ENCODE measurements at regions not wholly inside any gene's neighbourhood (a gene's known extent, or its start where the extent isn't known, plus 50 kb on each side); places are given as distances from the start of the nearest gene placed in this dataset.
"Not testable (repeated sequence)": the region's sequence is repeated elsewhere in the genome, so short reads cannot be mapped to it uniquely, and the experiment has no call there.

DNA sequence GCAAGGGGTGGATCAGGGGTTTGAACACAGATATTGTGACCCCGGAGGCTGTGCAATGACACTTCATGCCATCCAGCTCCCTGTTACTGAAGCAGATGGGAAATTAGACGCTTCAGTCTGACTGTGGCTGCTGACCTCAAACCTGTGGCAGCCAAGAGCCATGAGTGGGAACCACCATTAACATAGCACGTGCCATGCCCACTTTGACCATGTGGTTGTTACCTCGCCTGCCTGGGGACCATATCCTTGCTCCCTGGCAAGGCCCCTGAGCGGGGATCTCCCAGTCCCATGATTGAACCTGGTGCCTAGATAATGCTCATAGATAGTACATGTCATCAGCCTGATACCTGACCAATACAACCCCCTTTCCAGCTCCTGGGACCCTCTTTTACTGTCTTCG, 68.9 kb downstream of the CYP26B1 start:
- no peak for DNase-seq

DNA sequence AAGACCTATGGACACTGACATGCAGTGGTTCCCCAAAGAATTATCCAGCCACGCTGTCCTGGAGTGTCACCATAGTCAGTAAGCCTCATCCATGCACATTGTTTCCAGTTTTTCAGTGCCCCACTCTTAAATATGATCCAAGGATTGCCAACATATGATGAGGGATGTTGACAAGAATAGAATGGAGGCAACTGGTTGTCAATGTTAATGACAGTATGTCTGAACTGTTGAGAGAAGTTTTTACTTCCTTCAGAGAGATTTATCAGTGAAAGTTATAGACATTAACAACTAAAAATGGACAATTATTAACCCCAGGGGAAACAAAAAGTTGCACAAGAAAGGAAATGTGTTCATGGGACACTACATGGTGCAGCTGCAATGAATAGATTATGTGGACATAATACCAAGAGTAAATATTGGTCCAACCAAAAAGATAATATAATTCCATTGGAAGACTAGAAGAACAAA, 69.9 kb downstream of the CYP26B1 start:
- DNase-seq, result no peak

DNA sequence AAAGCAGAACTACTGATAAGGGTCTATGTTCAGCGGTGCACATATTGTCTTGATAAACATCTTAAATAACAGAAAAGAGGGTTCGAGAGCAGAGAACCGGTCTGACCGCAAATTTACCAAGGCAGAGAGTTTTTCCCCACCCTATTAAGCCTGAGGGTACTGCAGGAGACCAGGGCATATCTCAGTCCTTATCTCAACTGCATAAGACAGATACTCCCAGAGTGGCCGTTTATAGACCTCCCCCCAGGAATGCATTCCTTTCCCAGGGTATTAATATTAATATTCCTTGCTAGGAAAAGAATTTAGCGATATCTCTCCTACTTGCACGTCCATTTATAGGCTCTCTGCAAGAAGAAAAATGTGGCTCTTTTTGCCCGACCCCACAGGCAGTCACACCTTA, 74.3 kb downstream of the CYP26B1 start:
- DNase-seq, result not testable (repeated sequence)

DNA sequence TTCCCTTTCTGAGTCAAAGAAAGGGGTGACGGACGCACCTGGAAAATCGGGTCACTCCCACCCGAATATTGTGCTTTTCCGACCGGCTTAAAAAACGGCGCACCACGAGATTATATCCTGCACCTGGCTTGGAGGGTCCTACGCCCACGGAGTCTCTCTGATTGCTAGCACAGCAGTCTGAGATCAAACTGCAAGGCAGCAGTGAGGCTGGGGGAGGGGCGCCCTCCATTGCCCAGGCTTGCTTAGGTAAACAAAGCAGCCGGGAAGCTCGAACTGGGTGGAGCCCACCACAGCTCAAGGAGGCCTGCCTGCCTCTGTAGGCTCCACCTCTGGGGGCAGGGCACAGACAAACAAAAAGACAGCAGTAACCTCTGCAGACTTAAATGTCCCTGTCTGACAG, 83.5 kb downstream of the CYP26B1 start:
- not testable (repeated sequence) for DNase-seq

DNA sequence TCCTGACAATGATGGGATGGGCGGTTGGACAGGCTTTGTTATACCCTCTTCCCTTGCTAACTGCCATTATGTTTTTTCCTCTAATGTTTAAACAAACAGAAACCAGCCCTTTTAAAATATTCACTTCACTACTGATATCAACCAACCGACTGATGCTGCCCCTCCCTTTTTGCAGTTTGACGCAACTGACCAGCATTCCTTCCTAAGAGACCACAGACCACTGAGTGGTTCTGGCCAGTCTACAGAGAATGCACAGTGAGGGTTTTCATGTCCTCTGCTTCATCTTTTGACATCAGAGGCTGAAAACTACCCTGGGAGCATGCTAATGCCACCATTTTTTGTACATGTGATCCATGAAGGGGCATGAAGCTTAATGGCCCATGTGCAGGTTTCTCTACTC, 85.3 kb downstream of the CYP26B1 start:
- no peak for DNase-seq

DNA sequence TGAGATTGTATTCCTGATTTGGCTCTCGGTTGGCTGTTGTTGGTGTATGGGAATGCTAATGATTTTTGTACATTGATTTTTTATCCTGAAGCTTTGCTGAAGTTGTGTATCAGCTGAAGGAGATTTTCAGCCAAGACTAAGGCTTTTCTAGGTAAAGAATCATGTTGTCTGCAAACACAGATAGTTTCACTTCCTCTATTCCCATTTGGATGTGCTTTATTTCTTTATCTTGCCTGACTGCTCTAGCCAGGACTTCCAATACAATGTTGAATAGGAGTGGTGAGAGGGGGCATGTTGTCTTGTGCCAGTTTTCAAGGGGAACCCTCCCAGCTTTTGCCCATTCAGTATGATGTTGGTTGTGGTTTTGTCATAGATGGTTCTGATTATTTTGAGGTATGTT, 90.4 kb downstream of the CYP26B1 start:
- DNase-seq, result no peak

DNA sequence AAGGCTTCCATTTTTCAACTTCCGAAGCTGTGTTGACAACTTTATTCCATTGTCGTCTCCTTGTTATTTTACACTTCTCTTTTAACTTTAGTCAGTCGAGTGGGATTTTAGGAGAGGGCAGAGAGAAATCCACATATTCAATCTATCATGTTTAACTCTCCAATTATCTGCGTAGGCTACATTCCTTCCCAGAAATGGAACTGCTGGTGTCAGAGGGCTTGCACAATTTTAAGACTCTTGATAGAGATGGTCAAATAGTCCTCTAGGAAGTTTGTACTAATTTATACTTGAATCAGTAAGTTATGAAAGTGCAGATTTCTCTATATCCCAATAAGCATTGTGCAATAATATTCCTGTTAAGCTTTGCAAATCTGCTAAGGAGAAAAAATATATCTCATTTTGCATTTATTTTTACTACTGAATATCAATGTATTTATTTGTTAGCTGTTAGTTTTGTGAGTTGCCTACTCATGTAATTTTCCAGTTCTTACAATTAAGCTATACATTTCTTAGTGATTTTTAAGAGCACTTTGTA, 95.6 kb downstream of the CYP26B1 start:
- DNase-seq, result no peak

DNA sequence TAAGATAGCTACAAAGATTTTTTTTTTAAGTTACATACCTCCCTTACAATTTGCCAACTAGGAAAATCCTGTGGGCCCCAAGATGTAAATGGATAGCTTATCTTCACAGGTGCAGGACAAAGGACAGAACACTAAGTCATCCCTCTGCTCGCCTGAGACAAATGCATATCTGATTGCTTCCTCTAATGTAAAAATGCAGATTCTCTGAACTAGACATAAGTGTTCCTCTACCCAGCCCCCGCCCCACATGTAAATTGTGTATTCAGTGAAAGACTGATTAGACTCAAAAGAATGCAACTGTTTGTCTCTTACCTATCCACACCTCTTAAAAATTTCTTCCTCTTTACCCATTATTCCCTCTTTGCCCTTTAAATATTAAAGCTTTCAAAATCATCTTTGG, 96.5 kb downstream of the CYP26B1 start:
- no peak for DNase-seq

DNA sequence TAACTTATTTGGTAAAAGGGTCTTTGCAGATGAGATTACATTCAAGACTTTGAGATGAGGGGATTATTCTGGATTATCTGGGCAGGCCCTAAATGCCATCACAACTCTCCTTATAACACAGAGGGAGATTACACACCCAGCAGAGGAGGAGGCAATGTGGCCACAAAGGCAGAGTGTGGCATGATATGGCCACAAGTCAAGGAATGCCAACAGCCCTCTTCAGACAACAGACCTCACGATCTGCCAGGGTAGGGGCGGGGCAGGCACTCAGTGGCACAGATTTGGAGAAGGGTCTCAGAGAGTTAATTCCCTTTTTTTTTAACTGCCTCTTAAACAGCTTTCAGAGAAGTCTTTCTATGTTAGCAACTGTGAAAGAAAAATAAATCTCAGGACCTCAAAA, 96.9 kb downstream of the CYP26B1 start:
- DNase-seq, result no peak

DNA sequence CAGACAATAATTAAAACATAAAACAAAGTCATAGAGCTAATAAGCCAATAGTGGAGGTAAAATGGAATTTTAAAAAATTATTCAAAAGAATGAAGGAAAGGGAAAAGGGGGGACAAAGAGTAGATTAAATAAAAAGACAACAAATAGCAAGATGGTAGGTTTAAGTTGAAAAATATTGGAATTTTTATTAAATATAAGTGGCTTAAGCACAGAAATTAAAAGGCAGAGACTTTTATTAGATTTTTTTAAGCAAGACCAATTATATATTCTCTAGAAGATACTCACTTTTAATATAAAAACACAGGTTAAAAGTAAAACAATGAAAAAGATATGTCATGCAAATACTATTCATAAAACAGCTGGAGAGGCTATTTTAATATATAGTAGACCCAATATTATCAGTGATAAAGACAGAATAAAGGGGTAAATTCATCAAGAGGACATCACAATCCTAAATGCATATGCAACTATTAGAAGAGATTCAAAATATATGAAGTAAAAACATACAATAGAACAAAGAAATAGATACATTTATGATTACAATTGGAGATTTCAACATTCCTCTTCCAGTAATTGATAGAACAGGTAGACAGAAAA, 98.7 kb downstream of the CYP26B1 start:
- DNase-seq, result no peak

DNA sequence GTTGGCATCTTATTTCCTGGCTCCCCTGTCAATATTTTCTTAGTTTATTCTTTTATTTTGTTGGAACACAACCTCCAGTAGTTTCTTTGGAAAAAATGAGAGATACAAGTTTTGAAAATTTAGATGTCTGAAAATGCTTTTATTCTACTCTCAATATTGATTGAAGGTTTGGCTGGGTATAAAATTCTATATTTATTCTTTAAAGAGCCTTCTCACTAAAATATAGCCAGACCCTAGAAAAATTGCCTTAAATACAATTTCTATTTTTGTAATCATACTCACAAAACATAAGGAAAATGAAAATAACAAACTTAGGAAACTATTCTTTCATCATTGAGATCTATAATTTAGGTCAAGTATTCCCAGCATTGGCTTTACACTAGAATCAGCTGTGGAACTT, 103.7 kb downstream of the CYP26B1 start:
- DNase-seq, result no peak

DNA sequence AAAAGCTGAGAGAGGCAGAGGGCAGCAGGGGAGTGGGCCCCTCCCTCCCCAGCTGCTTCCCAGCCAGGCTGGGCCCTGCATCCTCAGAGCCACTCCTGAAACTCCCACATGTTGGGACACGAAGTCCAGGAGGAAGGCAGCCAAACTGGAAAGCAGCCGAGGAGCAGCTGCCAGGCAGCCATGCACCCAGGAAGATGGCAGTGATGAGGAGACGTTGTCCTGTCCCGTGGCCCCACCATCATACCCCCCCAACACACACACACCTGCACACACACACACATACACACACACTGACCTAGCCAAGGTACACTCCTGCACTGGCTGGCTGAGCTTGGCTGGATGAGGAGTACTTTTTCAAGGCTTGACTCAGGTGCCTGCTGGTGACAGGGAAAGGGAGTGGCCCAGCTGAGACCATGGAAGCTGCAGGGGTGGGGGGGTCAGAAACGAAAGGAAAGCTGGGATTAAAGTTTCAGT, 106.0 kb downstream of the CYP26B1 start:
- DNase-seq, result no peak

DNA sequence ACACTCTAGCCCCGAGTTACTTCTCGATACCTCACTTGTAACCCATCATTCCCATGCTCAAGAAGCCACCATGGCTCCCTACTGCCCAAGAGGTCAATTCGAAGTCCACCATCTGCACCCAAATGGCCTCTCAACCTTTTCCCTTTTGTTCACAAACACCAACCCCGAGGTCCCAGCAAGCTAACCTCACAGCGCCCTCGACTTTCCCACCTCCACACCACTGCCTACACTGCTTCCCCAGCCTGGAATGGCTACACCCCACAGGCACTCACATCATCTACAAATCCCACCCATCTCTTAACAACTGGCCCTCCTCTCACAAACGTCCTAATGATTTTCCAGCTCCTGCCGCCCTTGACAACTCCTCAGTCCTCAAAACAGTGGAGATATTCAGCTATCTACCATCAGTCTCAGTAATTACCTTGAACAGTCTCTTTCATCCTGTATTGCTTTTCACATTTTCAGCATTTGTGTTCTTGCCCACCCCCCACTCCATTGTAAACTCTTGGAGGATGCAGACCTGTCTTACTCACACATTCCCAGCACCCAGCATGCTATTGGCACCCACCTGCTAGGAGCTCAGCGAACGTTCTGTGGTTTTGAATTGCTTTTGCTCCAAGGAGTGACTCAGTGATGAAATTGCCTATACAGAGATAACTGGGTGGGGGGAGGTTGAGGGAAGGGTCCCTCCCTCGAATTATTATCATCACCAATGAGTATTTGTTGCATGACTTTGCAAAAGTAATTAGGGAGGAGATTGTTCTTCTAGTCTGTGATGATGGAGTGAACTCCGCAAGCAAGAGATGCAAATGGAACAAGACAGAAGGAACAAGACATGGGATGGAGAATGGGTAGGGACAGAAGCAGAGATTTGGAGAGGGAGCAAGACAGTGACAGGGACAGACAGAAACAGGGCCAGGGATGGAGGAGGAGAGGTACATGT, 106.8 kb downstream of the CYP26B1 start:
- DNase-seq, result no peak

DNA sequence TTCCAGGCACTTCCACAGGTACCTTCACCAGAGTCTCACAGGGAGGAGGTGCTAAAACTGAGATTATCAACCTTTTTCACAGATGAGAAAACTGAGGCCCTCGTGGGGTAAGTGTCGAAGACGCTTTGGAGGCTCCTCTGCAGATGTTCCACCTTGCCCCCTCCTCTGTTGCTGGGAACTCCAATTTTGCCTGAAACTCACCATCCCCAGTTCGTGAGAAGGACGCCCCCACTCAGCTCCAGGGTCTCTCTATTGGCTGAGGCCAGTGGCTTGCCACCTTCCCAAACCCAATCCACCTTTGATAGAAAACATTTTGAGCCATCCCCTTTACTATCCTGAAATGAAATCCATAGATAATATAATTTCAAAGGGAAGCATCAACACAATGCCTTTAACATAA, 109.1 kb downstream of the CYP26B1 start:
- DNase-seq, result no peak

DNA sequence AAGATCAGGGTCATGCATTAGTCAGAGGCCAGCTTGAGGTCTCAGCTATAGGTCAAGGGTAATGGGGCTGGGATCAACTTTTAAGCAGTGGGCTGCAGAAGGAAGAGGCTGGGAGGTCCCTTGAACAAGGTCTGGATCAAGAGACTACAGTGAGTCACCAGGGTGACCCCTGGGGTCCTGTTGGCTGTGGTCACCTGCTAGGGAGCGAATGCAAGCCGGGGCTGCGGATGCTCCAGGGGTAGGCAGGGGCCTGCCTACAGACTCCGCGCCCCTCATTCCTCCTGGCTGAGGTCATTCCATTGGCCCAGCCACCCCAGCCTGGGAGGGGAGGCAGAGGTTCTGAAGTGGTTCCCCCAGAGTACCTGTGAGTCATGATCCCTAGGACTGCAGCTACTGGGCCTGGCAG, 110.4 kb downstream of the CYP26B1 start:
- DNase-seq, result no peak

DNA sequence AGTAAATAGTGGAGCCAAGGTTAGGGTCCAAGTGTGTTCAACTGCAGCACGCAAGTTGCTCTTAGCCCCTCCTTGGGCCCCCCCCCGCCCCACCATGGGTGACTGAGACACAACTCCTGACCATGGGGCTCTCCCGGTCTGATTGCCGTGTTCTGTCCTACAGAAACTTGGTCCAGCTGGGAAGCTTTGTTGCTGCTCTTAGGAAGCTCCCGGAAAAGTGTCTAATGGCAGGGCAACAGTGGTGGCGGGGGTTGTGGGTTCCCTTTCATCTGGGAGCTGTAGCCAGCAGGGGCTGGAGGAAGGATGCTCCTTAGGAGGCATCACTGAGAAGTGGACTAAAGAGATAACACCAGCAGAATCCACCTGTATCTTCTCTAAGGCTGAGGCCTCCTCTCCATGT, 111.1 kb downstream of the CYP26B1 start:
- DNase-seq, result no peak

DNA sequence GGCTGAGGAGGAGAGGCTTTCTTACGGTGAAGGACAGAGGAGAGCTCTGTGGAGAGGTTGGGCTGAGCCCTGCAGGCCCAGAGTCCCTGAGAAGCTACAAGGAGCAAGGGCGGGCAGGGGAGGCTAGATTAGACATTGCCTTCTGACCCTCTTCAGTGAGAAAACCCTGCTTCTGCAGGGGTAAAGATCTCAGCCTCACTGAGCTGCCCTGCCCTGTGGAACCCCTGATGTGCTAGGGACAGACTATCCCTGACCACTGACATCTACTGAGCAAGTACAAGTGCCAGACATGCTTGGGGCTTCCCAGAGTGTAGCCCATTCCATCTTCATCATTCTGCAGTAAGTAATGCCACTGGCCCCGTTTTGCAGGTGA, 111.5 kb downstream of the CYP26B1 start:
- DNase-seq, result no peak

DNA sequence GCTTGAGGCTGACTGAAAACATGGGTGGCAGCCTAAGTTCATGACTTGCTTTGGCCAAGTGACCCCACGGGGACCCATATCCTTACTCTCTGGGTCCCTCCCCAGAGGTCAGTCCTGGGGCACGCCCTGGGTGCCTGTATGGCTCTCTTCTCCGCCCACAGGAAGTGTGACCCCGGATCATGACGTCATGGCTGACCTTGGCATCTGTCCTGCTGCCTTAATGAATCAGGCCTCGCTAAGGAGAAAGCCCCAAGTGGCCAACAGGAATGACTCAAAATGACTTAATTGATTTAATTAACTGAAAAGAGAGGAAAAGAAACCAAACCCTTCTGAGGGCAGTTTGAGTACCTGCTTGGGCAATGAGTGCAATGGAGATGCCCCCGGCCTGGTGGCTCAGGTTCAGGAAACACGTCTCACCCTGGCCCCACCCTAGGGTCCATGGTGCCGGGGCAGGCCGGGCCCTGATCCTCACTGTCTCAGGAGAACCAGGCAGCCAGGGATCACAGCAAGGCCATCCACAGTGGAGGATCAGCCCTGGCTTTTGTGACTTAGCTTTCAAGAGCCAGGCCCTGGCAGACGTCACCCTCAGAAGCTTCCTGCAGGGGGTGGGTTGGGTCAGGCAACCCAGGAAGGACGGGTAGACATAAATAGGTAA, 112.0 kb downstream of the CYP26B1 start:
- no peak for DNase-seq

DNA sequence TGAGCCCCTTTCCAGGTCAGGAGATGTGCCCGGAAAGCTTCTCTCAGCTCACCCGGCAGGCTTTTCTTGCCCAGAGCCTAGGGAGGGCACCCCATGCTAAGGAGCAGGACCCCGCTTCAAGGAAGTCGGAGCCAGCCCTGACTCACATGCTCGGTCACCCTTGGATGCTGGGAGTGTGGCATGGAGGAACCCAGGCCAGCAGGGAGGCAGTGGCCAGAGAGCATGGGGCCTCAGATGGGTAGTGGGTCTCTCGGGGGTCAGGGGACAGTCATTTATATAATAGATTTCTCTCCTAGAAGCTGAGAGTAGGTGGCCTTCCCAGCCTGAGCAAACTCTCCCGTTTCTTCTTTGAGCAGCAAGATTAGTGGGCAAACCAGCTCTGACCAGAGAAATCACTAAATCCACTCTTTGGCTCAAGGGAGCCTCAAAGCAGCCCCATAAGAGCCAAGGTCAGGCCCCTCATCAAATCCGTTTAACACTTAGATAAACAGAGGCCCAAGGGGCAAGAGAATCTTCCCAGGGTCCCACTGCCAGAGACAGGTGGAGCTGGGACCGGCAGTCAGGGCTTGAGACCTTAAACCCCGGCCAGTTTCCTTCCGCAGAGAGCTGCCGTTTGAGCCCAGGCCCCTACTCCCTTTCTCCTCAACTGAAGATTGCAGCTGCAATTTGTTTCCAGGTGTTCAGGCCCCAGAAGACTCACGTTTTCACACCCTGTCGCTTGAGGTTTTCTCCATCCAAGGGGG, 113.1 kb downstream of the CYP26B1 start:
- DNase-seq, result no peak

DNA sequence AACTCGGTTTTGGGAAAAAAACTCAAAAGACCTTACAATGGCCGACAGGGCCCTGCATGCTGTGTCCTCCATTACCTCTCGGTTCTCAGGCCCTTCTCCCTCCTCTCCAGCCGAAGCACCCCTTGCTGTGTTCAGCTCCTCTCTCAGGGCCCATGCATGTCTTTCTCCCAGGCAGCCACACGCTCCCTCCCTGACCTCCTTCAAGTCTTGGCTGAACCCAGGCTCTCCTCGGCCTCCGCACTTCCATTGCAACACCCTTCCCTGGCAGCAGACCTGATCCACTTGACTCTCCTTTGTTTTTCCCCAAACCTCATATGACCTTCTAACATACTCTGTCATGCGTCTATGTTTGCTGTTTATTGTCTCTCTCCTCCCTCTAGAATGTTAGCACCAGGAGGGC, 114.0 kb downstream of the CYP26B1 start:
- DNase-seq, result no peak

DNA sequence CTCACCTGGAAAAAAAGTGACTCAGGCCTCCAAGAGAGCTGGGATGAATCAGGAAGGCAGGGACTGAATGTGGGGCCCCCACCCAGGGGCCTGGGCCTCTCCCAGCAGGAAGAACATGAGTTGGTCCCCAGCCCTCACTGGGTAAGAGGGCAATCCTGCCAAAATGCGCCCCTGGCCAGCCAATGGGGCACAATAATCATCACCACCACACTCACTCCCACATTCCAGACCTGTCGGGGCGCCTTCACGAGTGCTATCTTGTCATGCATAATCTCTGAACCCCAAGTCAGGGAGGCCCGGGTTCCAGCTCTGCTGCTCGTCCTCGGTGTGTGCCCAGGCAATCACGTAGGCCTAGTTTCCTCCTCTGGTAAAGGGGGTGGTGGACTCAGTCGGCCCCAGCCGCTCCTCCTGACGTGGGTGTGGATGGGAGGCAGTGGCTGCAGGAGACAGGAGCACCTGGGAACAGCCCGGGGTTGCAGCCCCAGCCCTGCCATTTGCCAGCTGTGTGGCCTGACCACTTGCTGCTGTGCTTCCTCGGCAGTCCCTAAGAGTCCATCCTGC, 115.1 kb downstream of the CYP26B1 start:
- DNase-seq, result no peak

DNA sequence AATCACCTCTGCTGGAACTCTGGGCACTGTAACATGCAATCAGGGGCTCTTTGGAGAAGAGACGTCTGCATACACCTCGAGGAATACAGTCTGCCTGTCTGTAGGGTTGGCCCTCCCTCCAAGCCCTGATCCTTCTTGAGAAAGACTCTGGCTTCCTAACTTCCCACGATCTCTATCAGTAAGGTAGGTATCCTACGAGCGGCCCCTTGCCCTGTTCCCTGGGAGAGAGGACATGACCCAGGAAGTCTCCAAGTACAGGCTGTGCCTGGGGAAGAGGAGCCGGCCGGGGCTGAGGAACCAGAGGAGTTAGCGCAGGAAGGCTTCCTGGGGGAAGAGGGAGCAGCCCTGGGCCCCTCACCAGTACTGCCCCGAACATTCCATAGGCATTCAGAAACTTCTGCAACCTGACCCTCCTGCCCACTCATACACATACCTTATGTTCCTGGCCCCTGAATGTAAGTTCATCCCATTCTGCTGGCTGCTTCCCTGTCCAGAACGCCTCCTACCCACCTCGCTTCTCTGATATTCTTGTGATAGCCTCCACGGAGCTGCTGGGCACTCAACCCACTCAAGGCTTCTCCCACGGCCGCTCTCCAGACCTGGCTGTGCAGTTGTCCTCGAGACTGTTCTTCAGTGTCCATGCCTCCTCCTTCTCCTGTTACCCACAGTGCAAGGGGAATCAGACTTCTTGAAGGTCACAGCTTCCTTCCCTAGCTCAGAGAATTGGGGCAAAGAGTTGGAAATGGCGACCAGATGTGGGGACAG, 116.1 kb downstream of the CYP26B1 start:
- DNase-seq, result no peak
